ENCODE measurements at regions not wholly inside any gene's neighbourhood (a gene's known extent, or its start where the extent isn't known, plus 50 kb on each side); places are given as distances from the start of the nearest gene placed in this dataset.

DNA sequence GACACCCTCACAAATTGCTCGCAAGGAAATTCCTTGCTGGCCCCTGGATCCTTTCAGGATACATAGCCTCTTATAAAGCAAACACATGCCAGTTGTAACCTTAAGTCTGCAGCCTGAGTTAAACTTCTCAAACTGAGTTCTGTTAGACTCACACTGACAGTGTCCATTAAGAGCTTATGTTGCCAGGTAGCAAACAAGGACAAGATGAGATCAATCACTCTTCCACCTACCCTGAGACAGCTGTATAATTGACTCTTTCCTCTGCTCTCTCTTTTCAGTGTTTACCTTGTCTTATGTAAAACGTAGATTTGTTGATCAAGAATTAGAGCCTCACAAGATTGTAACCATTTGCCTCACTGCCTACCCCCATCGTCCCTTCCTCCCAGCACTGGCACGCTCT, 359.8 kb downstream of the EPM2A start:
- TF ChIP-seq, protein P1, sequence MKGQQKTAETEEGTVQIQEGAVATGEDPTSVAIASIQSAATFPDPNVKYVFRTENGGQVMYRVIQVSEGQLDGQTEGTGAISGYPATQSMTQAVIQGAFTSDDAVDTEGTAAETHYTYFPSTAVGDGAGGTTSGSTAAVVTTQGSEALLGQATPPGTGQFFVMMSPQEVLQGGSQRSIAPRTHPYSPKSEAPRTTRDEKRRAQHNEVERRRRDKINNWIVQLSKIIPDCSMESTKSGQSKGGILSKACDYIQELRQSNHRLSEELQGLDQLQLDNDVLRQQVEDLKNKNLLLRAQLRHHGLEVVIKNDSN (IDR thresholded peaks at IDR 0.05), result no peak
- TF ChIP-seq EP300 (IDR thresholded peaks at IDR 0.05; ENCODE audit: borderline replicate concordance) (no peak), YY1 (IDR thresholded peaks at IDR 0.05; ENCODE audit: low read depth) (no peak), CEBPB (IDR thresholded peaks at IDR 0.05) (no peak), TEAD4 (IDR thresholded peaks at IDR 0.05) (no peak), RAD21 (IDR thresholded peaks at IDR 0.05; ENCODE audit: low read depth) (no peak), TCF12 (IDR thresholded peaks at IDR 0.05; ENCODE audit: low read depth) (no peak), EGR1 (IDR thresholded peaks at IDR 0.05) (no peak)
- TF ChIP-seq, protein P2, sequence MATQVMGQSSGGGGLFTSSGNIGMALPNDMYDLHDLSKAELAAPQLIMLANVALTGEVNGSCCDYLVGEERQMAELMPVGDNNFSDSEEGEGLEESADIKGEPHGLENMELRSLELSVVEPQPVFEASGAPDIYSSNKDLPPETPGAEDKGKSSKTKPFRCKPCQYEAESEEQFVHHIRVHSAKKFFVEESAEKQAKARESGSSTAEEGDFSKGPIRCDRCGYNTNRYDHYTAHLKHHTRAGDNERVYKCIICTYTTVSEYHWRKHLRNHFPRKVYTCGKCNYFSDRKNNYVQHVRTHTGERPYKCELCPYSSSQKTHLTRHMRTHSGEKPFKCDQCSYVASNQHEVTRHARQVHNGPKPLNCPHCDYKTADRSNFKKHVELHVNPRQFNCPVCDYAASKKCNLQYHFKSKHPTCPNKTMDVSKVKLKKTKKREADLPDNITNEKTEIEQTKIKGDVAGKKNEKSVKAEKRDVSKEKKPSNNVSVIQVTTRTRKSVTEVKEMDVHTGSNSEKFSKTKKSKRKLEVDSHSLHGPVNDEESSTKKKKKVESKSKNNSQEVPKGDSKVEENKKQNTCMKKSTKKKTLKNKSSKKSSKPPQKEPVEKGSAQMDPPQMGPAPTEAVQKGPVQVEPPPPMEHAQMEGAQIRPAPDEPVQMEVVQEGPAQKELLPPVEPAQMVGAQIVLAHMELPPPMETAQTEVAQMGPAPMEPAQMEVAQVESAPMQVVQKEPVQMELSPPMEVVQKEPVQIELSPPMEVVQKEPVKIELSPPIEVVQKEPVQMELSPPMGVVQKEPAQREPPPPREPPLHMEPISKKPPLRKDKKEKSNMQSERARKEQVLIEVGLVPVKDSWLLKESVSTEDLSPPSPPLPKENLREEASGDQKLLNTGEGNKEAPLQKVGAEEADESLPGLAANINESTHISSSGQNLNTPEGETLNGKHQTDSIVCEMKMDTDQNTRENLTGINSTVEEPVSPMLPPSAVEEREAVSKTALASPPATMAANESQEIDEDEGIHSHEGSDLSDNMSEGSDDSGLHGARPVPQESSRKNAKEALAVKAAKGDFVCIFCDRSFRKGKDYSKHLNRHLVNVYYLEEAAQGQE (IDR thresholded peaks at IDR 0.05; ENCODE audit: low read depth), result no peak
- TF ChIP-seq, protein P3, sequence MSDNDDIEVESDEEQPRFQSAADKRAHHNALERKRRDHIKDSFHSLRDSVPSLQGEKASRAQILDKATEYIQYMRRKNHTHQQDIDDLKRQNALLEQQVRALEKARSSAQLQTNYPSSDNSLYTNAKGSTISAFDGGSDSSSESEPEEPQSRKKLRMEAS (IDR thresholded peaks at IDR 0.05), result no peak
